ENCODE measurements at regions not wholly inside any gene's neighbourhood (a gene's known extent, or its start where the extent isn't known, plus 50 kb on each side); places are given as distances from the start of the nearest gene placed in this dataset.

- intact Hi-C loops (cut with micrococcal nuclease; ENCODE audit: unreplicated experiment): no loop called here
- Histone ChIP-seq H3K4me3 (ENCODE audit: low read depth, low read length, poor library complexity, severe bottlenecking) (no peak overlapping the region), H3K4me1 (ENCODE audit: insufficient read depth, low read length, poor library complexity, severe bottlenecking) (no peaks in the 10 kb centered on the region), H3K27ac (ENCODE audit: low read depth, low read length, poor library complexity, severe bottlenecking) (no peak overlapping the region), H3K9me3 (ENCODE audit: low read depth, low read length, poor library complexity, severe bottlenecking) (no peaks in the 10 kb centered on the region), H3K27me3 (replicated peaks; ENCODE audit: insufficient read depth, low read depth, low read length, poor library complexity) (no peaks in the 10 kb centered on the region), H3K36me3 (ENCODE audit: insufficient read depth, low read length, poor library complexity, severe bottlenecking) (no peaks in the 10 kb centered on the region)
- no TSS peak for BruUV-seq (replicated peaks)
- no peak for DNase-seq (ENCODE audit: low spot score)
- no peak for TF ChIP-seq EZH2 (IDR thresholded peaks at IDR 0.05; ENCODE audit: borderline replicate concordance, low read depth, low read length, poor library complexity, severe bottlenecking)
- no peak for TF ChIP-seq CTCF (conservative IDR thresholded peaks at IDR 0.05; ENCODE audit: low read depth, low read length)
- ChIA-PET POLR2A (ENCODE audit: low non-redundant PET) (no interaction called here), CTCF (no interaction called here)
These were observed 61.3 kb upstream of the TYRP1 start for GRCh38 chr9:12631866-12632265.

- CTCF ChIA-PET: no interaction called here
- Histone ChIP-seq H3K4me3 (ENCODE audit: low read depth, low read length, poor library complexity, severe bottlenecking) (no peak overlapping the region), H3K27me3 (replicated peaks; ENCODE audit: insufficient read depth, low read depth, low read length, poor library complexity) (no peaks in the 10 kb centered on the region), H3K9me3 (ENCODE audit: low read depth, low read length, poor library complexity, severe bottlenecking) (no peaks in the 10 kb centered on the region), H3K36me3 (ENCODE audit: insufficient read depth, low read length, poor library complexity, severe bottlenecking) (no peaks in the 10 kb centered on the region), H3K4me1 (ENCODE audit: insufficient read depth, low read length, poor library complexity, severe bottlenecking) (no peaks in the 10 kb centered on the region), H3K27ac (ENCODE audit: low read depth, low read length, poor library complexity, severe bottlenecking) (no peak overlapping the region)
- no TSS peak for BruUV-seq (replicated peaks)
- intact Hi-C loops (cut with micrococcal nuclease; ENCODE audit: unreplicated experiment): no loop called here
- POLR2A ChIA-PET (ENCODE audit: low non-redundant PET): no interaction called here
- no peak for DNase-seq (ENCODE audit: low spot score)
- TF ChIP-seq CTCF (conservative IDR thresholded peaks at IDR 0.05; ENCODE audit: low read depth, low read length): no peak
- TF ChIP-seq EZH2 (IDR thresholded peaks at IDR 0.05; ENCODE audit: borderline replicate concordance, low read depth, low read length, poor library complexity, severe bottlenecking): no peak
These were observed 60.0 kb upstream of the TYRP1 start for GRCh38 chr9:12633016-12633765.

GRCh38 chr9:12640016-12640587, 53.1 kb upstream of the TYRP1 start:
- Histone ChIP-seq H3K36me3 (ENCODE audit: insufficient read depth, low read length, poor library complexity, severe bottlenecking) (no peaks in the 10 kb centered on the region), H3K27ac (ENCODE audit: low read depth, low read length, poor library complexity, severe bottlenecking) (no peak overlapping the region), H3K4me1 (ENCODE audit: insufficient read depth, low read length, poor library complexity, severe bottlenecking) (no peaks in the 10 kb centered on the region), H3K27me3 (replicated peaks; ENCODE audit: insufficient read depth, low read depth, low read length, poor library complexity) (no peaks in the 10 kb centered on the region), H3K9me3 (ENCODE audit: low read depth, low read length, poor library complexity, severe bottlenecking) (no peaks in the 10 kb centered on the region), H3K4me3 (ENCODE audit: low read depth, low read length, poor library complexity, severe bottlenecking) (no peak overlapping the region)
- TF ChIP-seq CTCF (conservative IDR thresholded peaks at IDR 0.05; ENCODE audit: low read depth, low read length) (peak; percentile 69), EZH2 (IDR thresholded peaks at IDR 0.05; ENCODE audit: borderline replicate concordance, low read depth, low read length, poor library complexity, severe bottlenecking) (no peak)
- peak; percentile 76 for DNase-seq (ENCODE audit: low spot score)
- BruUV-seq (replicated peaks): no TSS peak
- CTCF ChIA-PET: interaction anchor here (0.7 to 1.3 kb wide), 5 partner anchors 59 to 146 kb away, joined by 3 to 7 read pairs (median 3); no protein-coding TSS in a partner anchor
- intact Hi-C loops (cut with micrococcal nuclease; ENCODE audit: unreplicated experiment): loop anchor here (2.0 kb wide), 1 partner anchor 85 kb away; no protein-coding TSS in a partner anchor
- POLR2A ChIA-PET (ENCODE audit: low non-redundant PET): no interaction called here
